Psoas muscle (tissue), 7 donors: ENCODE measurements at regions not wholly inside any gene's neighbourhood (a gene's known extent, or its start where the extent isn't known, plus 50 kb on each side); places are given as distances from the start of the nearest gene placed in this dataset.
A peak's percentile ranks its signal among the peaks of the same experiment; 100 is the strongest.

ENCODE experiments used
- ATAC-seq, 4 donors: fragments of 200-7000 bp; cut with Tn5 transposase; one replicate each; pipeline ENCODE4 v1.9.1; 2020; ENCODE audit warnings: moderate library complexity in 3 of 4, mild to moderate bottlenecking in 2 of 4
- DNase-seq, 2 donors: peaks; one replicate each; pipeline ENCODE4 v3.0.0-alpha.2; 2020
- H3K27ac ChIP-seq: fragments of 200-600 bp; one replicate; pipeline ENCODE4 v1.8.0; 2022
- H3K27me3 ChIP-seq, 3 donors: fragments of 200-600 bp in 1 of 3; one replicate each; pipeline versions ENCODE4 v1.6.1 to v1.8.0; 2013 to 2022; ENCODE audit warnings: low read length in 2 of 3, mild to moderate bottlenecking in 2 of 3, moderate library complexity in 1 of 3; ENCODE audit not compliant: insufficient read depth in 3 of 3
- H3K36me3 ChIP-seq, 2 donors: fragments of 200-600 bp in 1 of 2; one replicate each; pipeline versions ENCODE4 v1.6.1 to v1.8.0; 2013 to 2022; ENCODE audit warnings: low read depth in 1 of 2, mild to moderate bottlenecking in 1 of 2, moderate library complexity in 1 of 2; ENCODE audit not compliant: insufficient read depth in 1 of 2
- H3K4me1 ChIP-seq: fragments of 200-600 bp; one replicate; pipeline ENCODE4 v1.8.0; 2022
- H3K4me3 ChIP-seq: fragments of 200-600 bp; one replicate; pipeline ENCODE4 v1.8.0; 2022; ENCODE audit warnings: mild to moderate bottlenecking
- H3K9me3 ChIP-seq: fragments of 200-600 bp; one replicate; pipeline ENCODE4 v1.8.0; 2022
- WGBS, 3 donors: extraction: QIAGEN DNeasy Blood & Tissue Kit; methylation state at CpG; one replicate each; pipeline versions ENCODE4 v1.1.6 to v1.1.7; 2013; 5-methylcytosine and 5-hydroxymethylcytosine counted together
- intact Hi-C, 2 donors: fragments of 100-400 bp; cut with DNase I; formaldehyde crosslinking; loops; one replicate each; pipeline versions ENCODE4 v1.11.0 to v1.14.2; 2022
- TF ChIP-seq, protein P1 (sequence below): fragments of 200-600 bp; IDR thresholded peaks from one replicate; pipeline ENCODE4 v1.8.0; 2022; ENCODE audit warnings: antibody characterized with exemption
- donor health status: healthy with polysubstance abuse.
- donor health status: DM: no; HTN: no; CAD: no; lungs with moderate emphysema.
- donor health status: Bipolar disorder and iron deficiency.
- donor health status: healthy.
- donor health status: DM: yes; HTN: yes; CAD: no.
- donor health status: DM: no; HTN: no; CAD: no.
- donor health status: DM: yes; HTN: yes; CAD: no.

DNA sequence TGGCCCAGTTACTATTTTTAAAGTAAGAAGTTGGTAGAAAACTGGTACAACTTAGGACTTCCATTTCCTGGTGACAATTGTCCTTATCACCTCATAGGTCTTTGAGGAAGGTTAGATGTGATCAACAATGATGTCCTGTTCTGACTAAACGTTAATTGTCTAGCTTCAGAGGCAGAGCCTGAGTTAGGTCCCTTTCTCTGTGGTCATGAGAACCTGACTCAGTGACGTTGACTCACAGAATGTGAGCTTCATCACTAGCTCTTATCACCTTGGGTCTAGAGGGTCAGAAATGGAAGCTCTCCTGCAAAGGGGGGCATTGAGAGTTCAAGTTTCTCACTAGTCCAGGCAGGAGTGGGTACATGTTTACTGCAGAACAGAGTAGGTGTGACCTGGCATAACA, 60.6 kb upstream of the ATP8B1 start:
- Histone ChIP-seq H3K4me1 (no peaks in the 10 kb centered on the region), H3K9me3 (no peaks in the 10 kb centered on the region), H3K27me3 (no peaks in the 10 kb centered on the region), H3K27ac (no peak overlapping the region), H3K36me3 (no peaks in the 10 kb centered on the region), H3K4me3 (no peak overlapping the region)
- ATAC-seq (no peak), DNase-seq (no peak)
- intact Hi-C loops, result no loop called here
- WGBS, 3 donors, result 79 to 88% (median 85%) methylated on average over 2 of the region's 2 CpGs
- TF ChIP-seq, protein P1, sequence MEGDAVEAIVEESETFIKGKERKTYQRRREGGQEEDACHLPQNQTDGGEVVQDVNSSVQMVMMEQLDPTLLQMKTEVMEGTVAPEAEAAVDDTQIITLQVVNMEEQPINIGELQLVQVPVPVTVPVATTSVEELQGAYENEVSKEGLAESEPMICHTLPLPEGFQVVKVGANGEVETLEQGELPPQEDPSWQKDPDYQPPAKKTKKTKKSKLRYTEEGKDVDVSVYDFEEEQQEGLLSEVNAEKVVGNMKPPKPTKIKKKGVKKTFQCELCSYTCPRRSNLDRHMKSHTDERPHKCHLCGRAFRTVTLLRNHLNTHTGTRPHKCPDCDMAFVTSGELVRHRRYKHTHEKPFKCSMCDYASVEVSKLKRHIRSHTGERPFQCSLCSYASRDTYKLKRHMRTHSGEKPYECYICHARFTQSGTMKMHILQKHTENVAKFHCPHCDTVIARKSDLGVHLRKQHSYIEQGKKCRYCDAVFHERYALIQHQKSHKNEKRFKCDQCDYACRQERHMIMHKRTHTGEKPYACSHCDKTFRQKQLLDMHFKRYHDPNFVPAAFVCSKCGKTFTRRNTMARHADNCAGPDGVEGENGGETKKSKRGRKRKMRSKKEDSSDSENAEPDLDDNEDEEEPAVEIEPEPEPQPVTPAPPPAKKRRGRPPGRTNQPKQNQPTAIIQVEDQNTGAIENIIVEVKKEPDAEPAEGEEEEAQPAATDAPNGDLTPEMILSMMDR, result no peak

- TF ChIP-seq, protein P1, result peak; percentile 31
- intact Hi-C loops, result no loop called here
- Histone ChIP-seq H3K9me3 (no peaks in the 10 kb centered on the region), H3K27ac (no peak overlapping the region), H3K4me1 (no peaks in the 10 kb centered on the region), H3K4me3 (no peak overlapping the region), H3K27me3 (no peaks in the 10 kb centered on the region), H3K36me3 (no peaks in the 10 kb centered on the region)
- DNase-seq, result no peak
- peak in 1 of 4 donors; percentile 50 for ATAC-seq
Measured at GRCh38 chr18:57859314-57859713, 56.2 kb upstream of the ATP8B1 start.

GRCh38 chr18:57856557-57857280, 53.6 kb upstream of the ATP8B1 start:
- no peak for ATAC-seq
- Histone ChIP-seq H3K4me3 (no peak overlapping the region), H3K4me1 (no peaks in the 10 kb centered on the region), H3K27me3 (no peaks in the 10 kb centered on the region), H3K36me3 (no peaks in the 10 kb centered on the region), H3K27ac (no peak overlapping the region), H3K9me3 (no peaks in the 10 kb centered on the region)
- intact Hi-C loops, result no loop called here
- no peak for DNase-seq
- 66 to 69% (median 68%) methylated on average over 9 of the region's 9 CpGs for WGBS, 3 donors
- TF ChIP-seq, protein P1, result no peak

DNA sequence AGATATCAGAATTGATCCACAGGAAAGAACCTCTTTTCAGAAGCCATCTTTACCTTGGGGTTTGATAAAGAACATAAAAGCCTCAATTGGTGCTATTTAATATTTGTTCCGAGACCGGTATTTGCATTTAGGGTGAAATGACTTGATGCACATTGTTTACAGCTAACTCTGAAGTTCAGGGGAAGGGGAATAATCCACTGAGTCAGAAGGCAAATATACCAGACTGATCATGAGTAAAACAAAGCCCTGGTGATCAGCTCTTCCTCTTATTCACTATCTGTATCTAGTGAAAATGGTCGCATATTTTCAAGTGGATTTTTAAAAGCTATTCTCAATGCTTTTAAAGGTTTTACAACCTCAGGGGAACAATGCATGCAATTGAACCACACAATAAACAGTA, 53.0 kb upstream of the ATP8B1 start:
- Histone ChIP-seq H3K27me3 (no peaks in the 10 kb centered on the region), H3K4me1 (no peaks in the 10 kb centered on the region), H3K4me3 (no peak overlapping the region), H3K9me3 (no peaks in the 10 kb centered on the region), H3K27ac (no peak overlapping the region), H3K36me3 (no peaks in the 10 kb centered on the region)
- TF ChIP-seq, protein P1, result no peak
- intact Hi-C loops, result no loop called here
- DNase-seq (no peak), ATAC-seq (no peak)
- 84 to 92% (median 87%) methylated on average over 3 of the region's 3 CpGs for WGBS, 3 donors

GRCh38 chr18:57855551-57855950, 52.4 kb upstream of the ATP8B1 start:
- no peaks in the 10 kb centered on the region for H3K9me3 ChIP-seq
- DNase-seq (no peak), ATAC-seq (no peak)
- TF ChIP-seq, protein P1, result no peak
- 42 to 56% (median 46%) methylated on average over 2 of the region's 2 CpGs for WGBS, 3 donors
- H3K36me3 ChIP-seq, result no peaks in the 10 kb centered on the region
- H3K27ac ChIP-seq, result no peak overlapping the region
- intact Hi-C loops, result no loop called here
- H3K4me1 ChIP-seq, result no peaks in the 10 kb centered on the region
- no peak overlapping the region for H3K4me3 ChIP-seq
- H3K27me3 ChIP-seq, result no peaks in the 10 kb centered on the region
